Naive thymus-derived CD8-positive, alpha-beta T cell (primary cell): ENCODE measurements at regions not wholly inside any gene's neighbourhood (a gene's known extent, or its start where the extent isn't known, plus 50 kb on each side); places are given as distances from the start of the nearest gene placed in this dataset.
"Not testable (repeated sequence)": the region's sequence is repeated elsewhere in the genome, so short reads cannot be mapped to it uniquely, and the experiment has no call there.

ENCODE experiments used
- ATAC-seq, 2 donors: fragments of 150-1000 bp; cut with Tn5 transposase in 1 of 2; sonication (Bioruptor Pico), chemical (Tn5 transposase) in 1 of 2; 1 replicate in 1 of 2; 2 replicates in 1 of 2; pipeline ENCODE4 v1.10.0; 2021; ENCODE audit warnings: mild to moderate bottlenecking in 2 of 2, moderate library complexity in 2 of 2
- POLR2A ChIA-PET: fragments of 350-600 bp; sonication (Branson Sonifier 250); formaldehyde crosslinking; loops from one replicate; lab custom pipeline; 2021; ENCODE audit warnings: antibody characterized with exemption; lab: Charles Lee
- DNase-seq, 10 donors: peaks; one replicate each; pipeline versions ENCODE4 v3.0.0 to v3.0.0-alpha.2; 2020 to 2022
- H3K27ac Mint-ChIP-seq, 10 donors: one replicate each; pipeline ENCODE4 v1.8.0; 2020 to 2022; ENCODE audit warnings: mild to moderate bottlenecking in 10 of 10, mixed read lengths in 10 of 10, moderate library complexity in 4 of 10, inconsistent platforms in 1 of 10
- H3K27me3 Mint-ChIP-seq, 5 donors: one replicate each; pipeline ENCODE4 v1.8.0; 2021 to 2022; ENCODE audit warnings: mixed read lengths in 5 of 5
- H3K36me3 Mint-ChIP-seq, 3 donors: one replicate each; pipeline ENCODE4 v1.8.0; 2020 to 2022; ENCODE audit warnings: mixed read lengths in 3 of 3, mild to moderate bottlenecking in 2 of 3, inconsistent platforms in 1 of 3
- H3K4me1 Mint-ChIP-seq, 4 donors: one replicate each; pipeline ENCODE4 v1.8.0; 2021 to 2022; ENCODE audit warnings: mixed read lengths in 4 of 4
- H3K4me3 Mint-ChIP-seq, 10 donors: one replicate each; pipeline ENCODE4 v1.8.0; 2020 to 2022; ENCODE audit warnings: mild to moderate bottlenecking in 10 of 10, mixed read lengths in 10 of 10, moderate library complexity in 6 of 10, inconsistent platforms in 1 of 10
- H3K9me3 Mint-ChIP-seq, 9 donors: one replicate each; pipeline ENCODE4 v1.8.0; 2020 to 2022; ENCODE audit warnings: mixed read lengths in 9 of 9, mild to moderate bottlenecking in 3 of 9, inconsistent platforms in 1 of 9, moderate library complexity in 1 of 9

GRCh38 chr6:133088931-133089695, 152.0 kb upstream of the EYA4 start:
- Mint-ChIP-seq H3K4me1 (no peaks in the 10 kb centered on the region), H3K9me3 (peaks cover 0 to 3% (median 0%) of the 10 kb centered on the region in 9 donors), H3K36me3 (no peaks in the 10 kb centered on the region), H3K27ac (no peak overlapping the region), H3K4me3 (no peak overlapping the region), H3K27me3 (peaks cover 0 to 14% (median 4%) of the 10 kb centered on the region in 5 donors)
- no peak for ATAC-seq
- POLR2A ChIA-PET, result no interaction called here
- no peak for DNase-seq

- ATAC-seq, result no peak
- H3K27me3 Mint-ChIP-seq, result peaks cover 3 to 23% (median 6%) of the 10 kb centered on the region in 5 donors
- H3K27ac Mint-ChIP-seq, result no peak overlapping the region
- POLR2A ChIA-PET, result interaction anchor here (0.6 kb wide), 1 partner anchor 28 kb away, joined by 4 read pairs; no protein-coding TSS in a partner anchor
- H3K9me3 Mint-ChIP-seq, result peaks cover 0 to 3% (median 0%) of the 10 kb centered on the region in 9 donors
- H3K36me3 Mint-ChIP-seq, result no peaks in the 10 kb centered on the region
- H3K4me3 Mint-ChIP-seq, result no peak overlapping the region
- H3K4me1 Mint-ChIP-seq, result no peaks in the 10 kb centered on the region
- DNase-seq, result no peak
These were observed 149.0 kb upstream of the EYA4 start for GRCh38 chr6:133092199-133092598.

GRCh38 chr6:133092771-133093170, 148.4 kb upstream of the EYA4 start:
- H3K4me1 Mint-ChIP-seq, result no peaks in the 10 kb centered on the region
- H3K4me3 Mint-ChIP-seq, result no peak overlapping the region
- peaks cover 0 to 7% (median 0%) of the 10 kb centered on the region in 9 donors for H3K9me3 Mint-ChIP-seq
- POLR2A ChIA-PET, result interaction anchor here (0.6 kb wide), 1 partner anchor 27 kb away, joined by 4 read pairs; no protein-coding TSS in a partner anchor
- no peak overlapping the region for H3K27ac Mint-ChIP-seq
- H3K27me3 Mint-ChIP-seq, result peaks cover 3 to 27% (median 8%) of the 10 kb centered on the region in 5 donors
- DNase-seq (no peak), ATAC-seq (no peak)
- no peaks in the 10 kb centered on the region for H3K36me3 Mint-ChIP-seq

GRCh38 chr6:133093211-133093610, 147.9 kb upstream of the EYA4 start:
- H3K36me3 Mint-ChIP-seq, POLR2A ChIA-PET, H3K9me3 Mint-ChIP-seq, DNase-seq, H3K4me3 Mint-ChIP-seq, H3K4me1 Mint-ChIP-seq, H3K27ac Mint-ChIP-seq, ATAC-seq: not testable (repeated sequence)
- H3K27me3 Mint-ChIP-seq, result peaks cover 3 to 27% (median 4%) of the 10 kb centered on the region in 5 donors

- H3K4me1 Mint-ChIP-seq, result no peaks in the 10 kb centered on the region
- ATAC-seq (no peak), DNase-seq (no peak)
- no peak overlapping the region for H3K27ac Mint-ChIP-seq
- peaks cover 0 to 7% (median 0%) of the 10 kb centered on the region in 9 donors for H3K9me3 Mint-ChIP-seq
- H3K36me3 Mint-ChIP-seq, result no peaks in the 10 kb centered on the region
- peaks cover 2 to 27% (median 4%) of the 10 kb centered on the region in 5 donors for H3K27me3 Mint-ChIP-seq
- H3K4me3 Mint-ChIP-seq, result no peak overlapping the region
- POLR2A ChIA-PET, result no interaction called here
These were observed 147.2 kb upstream of the EYA4 start for GRCh38 chr6:133093956-133094355.

GRCh38 chr6:133097208-133097607, 143.9 kb upstream of the EYA4 start:
- Mint-ChIP-seq H3K4me3 (no peak overlapping the region), H3K4me1 (no peaks in the 10 kb centered on the region), H3K36me3 (no peaks in the 10 kb centered on the region), H3K27me3 (peaks cover 0 to 14% (median 2%) of the 10 kb centered on the region in 5 donors), H3K9me3 (peaks cover 0 to 7% (median 0%) of the 10 kb centered on the region in 9 donors), H3K27ac (no peak overlapping the region)
- POLR2A ChIA-PET, result no interaction called here
- DNase-seq, result no peak
- ATAC-seq, result no peak

GRCh38 chr6:133099573-133099972, 141.6 kb upstream of the EYA4 start:
- POLR2A ChIA-PET, result no interaction called here
- no peak overlapping the region for H3K27ac Mint-ChIP-seq
- ATAC-seq (no peak), DNase-seq (no peak)
- peaks cover 0 to 7% (median 0%) of the 10 kb centered on the region in 9 donors for H3K9me3 Mint-ChIP-seq
- no peaks in the 10 kb centered on the region for H3K36me3 Mint-ChIP-seq
- peaks cover 0 to 14% (median 2%) of the 10 kb centered on the region in 5 donors for H3K27me3 Mint-ChIP-seq
- no peak overlapping the region for H3K4me3 Mint-ChIP-seq
- H3K4me1 Mint-ChIP-seq, result no peaks in the 10 kb centered on the region

- Mint-ChIP-seq H3K9me3 (peaks cover 0 to 7% (median 0%) of the 10 kb centered on the region in 9 donors), H3K36me3 (no peaks in the 10 kb centered on the region), H3K27ac (no peak overlapping the region), H3K4me1 (no peaks in the 10 kb centered on the region), H3K27me3 (peaks cover 0 to 14% (median 2%) of the 10 kb centered on the region in 5 donors), H3K4me3 (no peak overlapping the region)
- POLR2A ChIA-PET, result no interaction called here
- ATAC-seq (no peak), DNase-seq (no peak)
These were observed 140.3 kb upstream of the EYA4 start for GRCh38 chr6:133100865-133101264.

- Mint-ChIP-seq H3K4me1 (no peaks in the 10 kb centered on the region), H3K4me3 (no peak overlapping the region), H3K27ac (no peak overlapping the region), H3K9me3 (peaks cover 0 to 7% (median 0%) of the 10 kb centered on the region in 9 donors), H3K27me3 (peaks cover 0 to 12% (median 0%) of the 10 kb centered on the region in 5 donors), H3K36me3 (no peaks in the 10 kb centered on the region)
- DNase-seq (no peak), ATAC-seq (no peak)
- POLR2A ChIA-PET, result no interaction called here
These were observed 139.4 kb upstream of the EYA4 start for GRCh38 chr6:133101790-133102189.

- H3K4me1 Mint-ChIP-seq, result no peaks in the 10 kb centered on the region
These were observed 134.2 kb upstream of the EYA4 start for GRCh38 chr6:133106934-133107333.

GRCh38 chr6:133108419-133108818, 132.7 kb upstream of the EYA4 start:
- Mint-ChIP-seq H3K4me1 (no peaks in the 10 kb centered on the region), H3K27me3 (peaks cover 0 to 5% (median 2%) of the 10 kb centered on the region in 5 donors), H3K9me3 (peaks cover 0 to 9% (median 2%) of the 10 kb centered on the region in 9 donors), H3K4me3 (no peak overlapping the region), H3K27ac (no peak overlapping the region), H3K36me3 (no peaks in the 10 kb centered on the region)
- ATAC-seq (no peak), DNase-seq (no peak)
- POLR2A ChIA-PET, result no interaction called here

More at GRCh38 chr6:133106934-133107333, 134.2 kb upstream of the EYA4 start:
- ATAC-seq, result no peak
- no peak overlapping the region for H3K27ac Mint-ChIP-seq
- peaks cover 0 to 9% (median 0%) of the 10 kb centered on the region in 9 donors for H3K9me3 Mint-ChIP-seq
- no peak for DNase-seq
- H3K36me3 Mint-ChIP-seq, result no peaks in the 10 kb centered on the region
- peaks cover 0 to 4% (median 2%) of the 10 kb centered on the region in 5 donors for H3K27me3 Mint-ChIP-seq
- no peak overlapping the region for H3K4me3 Mint-ChIP-seq
- POLR2A ChIA-PET, result no interaction called here

- POLR2A ChIA-PET, result no interaction called here
- peaks cover 0 to 30% (median 10%) of the 10 kb centered on the region in 9 donors for H3K9me3 Mint-ChIP-seq
- no peaks in the 10 kb centered on the region for H3K4me1 Mint-ChIP-seq
- no peaks in the 10 kb centered on the region for H3K36me3 Mint-ChIP-seq
- DNase-seq (no peak), ATAC-seq (no peak)
- H3K27me3 Mint-ChIP-seq, result peaks cover 0 to 4% (median 0%) of the 10 kb centered on the region in 5 donors
- no peak overlapping the region for H3K27ac Mint-ChIP-seq
- no peak overlapping the region for H3K4me3 Mint-ChIP-seq
These were observed 126.2 kb upstream of the EYA4 start for GRCh38 chr6:133114973-133115372.

- Mint-ChIP-seq H3K27ac (no peak overlapping the region), H3K4me3 (no peak overlapping the region), H3K4me1 (no peaks in the 10 kb centered on the region), H3K27me3 (peaks cover 0 to 2% (median 0%) of the 10 kb centered on the region in 5 donors), H3K36me3 (no peaks in the 10 kb centered on the region), H3K9me3 (peaks cover 0 to 40% (median 15%) of the 10 kb centered on the region in 9 donors)
- POLR2A ChIA-PET, result no interaction called here
- ATAC-seq (no peak), DNase-seq (no peak)
These were observed 125.2 kb upstream of the EYA4 start for GRCh38 chr6:133115946-133116345.
